Esophagus squamous epithelium (tissue), 5 donors: ENCODE measurements at regions not wholly inside any gene's neighbourhood (a gene's known extent, or its start where the extent isn't known, plus 50 kb on each side); places are given as distances from the start of the nearest gene placed in this dataset.
"Not testable (repeated sequence)": the region's sequence is repeated elsewhere in the genome, so short reads cannot be mapped to it uniquely, and the experiment has no call there.

Source experiments
- DNase-seq: peaks from one replicate; lab custom pipeline; 2025; lab: John Stamatoyannopoulos, UW
- H3K27ac ChIP-seq, 4 donors: fragments of 200-600 bp; sonication (generic); one replicate each; pipeline ENCODE4 v1.5.1; 2016 to 2019; ENCODE audit warnings: mild to moderate bottlenecking in 1 of 4
- H3K27me3 ChIP-seq, 4 donors: fragments of 200-600 bp; sonication (generic); 1 replicate in 3 of 4; 2 replicates in 1 of 4; pipeline versions ENCODE4 v1.5.1 to v1.6.0; 2017 to 2021; ENCODE audit warnings: antibody characterized with exemption in 1 of 4
- H3K36me3 ChIP-seq, 3 donors: fragments of 200-600 bp; sonication (generic); one replicate each; pipeline ENCODE4 v1.5.1; 2016 to 2019
- H3K4me1 ChIP-seq, 3 donors: fragments of 200-600 bp; sonication (generic); one replicate each; pipeline ENCODE4 v1.5.1; 2017 to 2019
- H3K4me3 ChIP-seq, 4 donors: fragments of 200-600 bp; sonication (generic); 1 replicate in 3 of 4; 2 replicates in 1 of 4; pipeline ENCODE4 v1.5.1; 2016 to 2019; ENCODE audit warnings: mild to moderate bottlenecking in 2 of 4, moderate library complexity in 1 of 4
- H3K9me3 ChIP-seq, 3 donors: fragments of 200-600 bp; sonication (generic); one replicate each; pipeline ENCODE4 v1.5.1; 2016 to 2019
- CTCF ChIP-seq, 6 experiments: fragments of 450-650 bp in 4 of 6; fragments of 200-600 bp in 2 of 6; sonication (generic) in 2 of 6; IDR thresholded peaks; one replicate each; pipeline ENCODE4 v1.5.1; 2016 to 2019; ENCODE audit warnings: antibody characterized with exemption in 6 of 6, mild to moderate bottlenecking in 4 of 6, moderate library complexity in 4 of 6
- POLR2A ChIP-seq, 4 donors: fragments of 450-650 bp; IDR thresholded peaks; one replicate each; pipeline ENCODE4 v1.6.1; 2017; ENCODE audit warnings: antibody characterized with exemption in 4 of 4, mild to moderate bottlenecking in 4 of 4, moderate library complexity in 3 of 4
- WGBS, 2 donors: methylation state at CpG; one replicate each; pipeline ENCODE4 v1.1.5; 2018; 5-methylcytosine and 5-hydroxymethylcytosine counted together
- intact Hi-C: fragments of 100-400 bp; cut with DNase I; formaldehyde crosslinking; loops from one replicate; pipeline ENCODE4 v1.15.0; 2022
- donor health status: DM: yes; HTN: yes; CAD: no.

DNA sequence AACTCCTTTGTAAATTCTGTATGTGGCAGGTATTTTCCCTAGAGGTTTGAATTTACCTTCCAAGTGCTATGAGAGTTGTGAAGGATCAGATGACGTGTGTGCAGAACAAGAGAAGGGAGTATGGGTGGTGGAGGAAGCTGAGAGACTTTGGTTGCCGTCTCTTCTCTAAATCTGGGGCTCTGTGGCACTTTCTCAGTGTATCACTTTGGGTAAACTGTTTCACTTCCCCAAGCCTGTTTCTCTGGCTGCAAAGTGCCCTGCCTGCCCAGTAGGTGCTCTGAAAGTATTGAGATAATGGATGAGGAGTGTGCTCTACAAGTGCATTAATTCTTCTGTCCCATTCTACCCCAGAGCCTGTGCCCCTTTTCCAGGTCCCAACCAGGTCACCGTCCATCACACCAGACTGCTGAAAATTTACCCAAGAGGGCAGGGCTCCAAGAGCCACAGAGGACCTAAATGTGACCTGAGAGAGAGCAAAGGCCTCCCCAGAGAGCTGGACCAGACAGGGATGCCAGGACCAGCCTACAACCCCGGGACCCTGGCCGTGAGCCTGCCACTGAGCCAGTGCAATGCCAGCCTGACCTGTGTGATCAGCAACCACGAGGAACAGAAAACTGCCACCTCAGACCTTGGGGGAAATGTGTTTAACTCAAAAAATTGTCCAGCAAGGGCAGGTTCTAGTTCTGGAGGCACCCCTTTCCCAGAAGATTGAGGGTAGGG is 131.6 kb upstream of the ETV3 start:
- H3K36me3 ChIP-seq: no peaks in the 10 kb centered on the region
- intact Hi-C loops: no loop called here
- H3K27me3 ChIP-seq: peaks cover 0 to 23% (median 0%) of the 10 kb centered on the region in 4 donors
- H3K4me1 ChIP-seq: no peaks in the 10 kb centered on the region
- TF ChIP-seq POLR2A (IDR thresholded peaks at IDR 0.05) (no peak), CTCF (IDR thresholded peaks at IDR 0.05) (no peak)
- H3K9me3 ChIP-seq: no peaks in the 10 kb centered on the region
- no peak overlapping the region for H3K4me3 ChIP-seq
- WGBS, 2 donors: 58 to 78% methylated on average over 3 to 4 of the region's 6 CpGs
- H3K27ac ChIP-seq: no peak overlapping the region
- DNase-seq: no peak

DNA sequence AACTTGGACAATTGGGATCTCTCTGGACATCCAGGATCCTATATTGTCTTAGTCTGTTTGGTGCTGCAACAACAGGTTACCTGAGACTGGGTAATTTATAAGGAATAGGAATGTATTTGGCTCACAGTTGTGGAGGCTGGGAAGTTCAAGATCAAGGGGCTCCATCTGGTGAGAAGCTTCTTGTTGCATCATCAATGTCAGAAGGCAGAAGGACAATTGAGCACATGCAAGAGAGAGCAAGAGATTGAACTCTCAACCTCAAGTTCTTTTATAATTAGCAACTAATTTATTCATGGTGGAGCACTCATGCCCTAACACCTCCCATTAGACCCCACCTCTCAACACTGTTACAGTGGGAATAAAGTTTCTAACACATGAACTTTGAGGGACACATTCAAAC is 124.7 kb upstream of the ETV3 start:
- Histone ChIP-seq H3K27ac (no peak overlapping the region), H3K4me3 (no peak overlapping the region), H3K36me3 (no peaks in the 10 kb centered on the region), H3K4me1 (no peaks in the 10 kb centered on the region), H3K27me3 (peaks cover 0 to 5% (median 0%) of the 10 kb centered on the region in 4 donors), H3K9me3 (no peaks in the 10 kb centered on the region)
- TF ChIP-seq POLR2A (IDR thresholded peaks at IDR 0.05) (no peak), CTCF (IDR thresholded peaks at IDR 0.05) (no peak)
- intact Hi-C loops: no loop called here
- DNase-seq: no peak

GRCh38 chr1:157262422-157262821 is 124.2 kb upstream of the ETV3 start:
- H3K27ac ChIP-seq: no peak overlapping the region
- 26 to 38% methylated on average over 2 of the region's 2 CpGs for WGBS, 2 donors
- no peaks in the 10 kb centered on the region for H3K4me1 ChIP-seq
- no peaks in the 10 kb centered on the region for H3K9me3 ChIP-seq
- no peak overlapping the region for H3K4me3 ChIP-seq
- no peak for DNase-seq
- H3K36me3 ChIP-seq: no peaks in the 10 kb centered on the region
- H3K27me3 ChIP-seq: peaks cover 0 to under 1% (median 0%) of the 10 kb centered on the region in 4 donors
- TF ChIP-seq CTCF (IDR thresholded peaks at IDR 0.05): no peak
- TF ChIP-seq POLR2A (IDR thresholded peaks at IDR 0.05): no peak
- intact Hi-C loops: no loop called here

GRCh38 chr1:157255891-157256290 is 117.7 kb upstream of the ETV3 start:
- intact Hi-C loops, H3K36me3 ChIP-seq, H3K4me3 ChIP-seq: not testable (repeated sequence)

GRCh38 chr1:157254183-157254582 is 116.0 kb upstream of the ETV3 start:
- intact Hi-C loops, DNase-seq, H3K9me3 ChIP-seq, H3K4me1 ChIP-seq, H3K27ac ChIP-seq, H3K36me3 ChIP-seq, H3K4me3 ChIP-seq: not testable (repeated sequence)
- WGBS, 2 donors: 67% methylated on average over 1 of the region's 3 CpGs; no CpG with 5 or more reads in 1 of the 2 donors
- peaks cover 0 to 13% (median 0%) of the 10 kb centered on the region in 4 donors for H3K27me3 ChIP-seq

More at GRCh38 chr1:157255891-157256290, 117.7 kb upstream of the ETV3 start:
- H3K27me3 ChIP-seq: peaks cover 0 to 13% (median 0%) of the 10 kb centered on the region in 4 donors
- not testable (repeated sequence) for DNase-seq, H3K9me3 ChIP-seq, H3K27ac ChIP-seq, H3K4me1 ChIP-seq
- WGBS, 2 donors: 70 to 75% methylated on average over 3 of the region's 3 CpGs

DNA sequence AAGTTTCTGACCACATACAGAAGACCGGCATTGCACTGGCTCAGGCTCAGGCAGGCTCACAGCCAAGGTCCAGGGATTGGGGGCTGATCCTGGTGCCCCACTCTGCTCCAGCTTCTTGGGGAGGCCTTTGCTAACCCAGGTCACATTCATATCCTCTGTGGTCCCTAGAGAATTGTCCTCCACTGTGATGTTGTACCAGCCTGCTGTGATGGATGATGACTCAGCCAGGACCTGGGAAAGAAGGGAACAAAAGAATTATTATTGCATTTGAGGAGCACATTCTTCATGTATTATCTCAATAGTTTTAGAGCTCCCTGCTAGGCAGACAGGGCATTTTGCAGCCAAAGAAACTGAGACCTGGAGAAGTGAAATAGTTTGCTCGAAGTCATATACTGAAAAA is 114.3 kb upstream of the ETV3 start:
- H3K27ac ChIP-seq: no peak overlapping the region
- WGBS, 2 donors: 63 to 70% methylated on average over 1 to 2 of the region's 2 CpGs
- no peak for TF ChIP-seq CTCF (IDR thresholded peaks at IDR 0.05)
- no peak for TF ChIP-seq POLR2A (IDR thresholded peaks at IDR 0.05)
- peaks cover 0 to 13% (median 0%) of the 10 kb centered on the region in 4 donors for H3K27me3 ChIP-seq
- H3K36me3 ChIP-seq: no peaks in the 10 kb centered on the region
- H3K9me3 ChIP-seq: no peaks in the 10 kb centered on the region
- no peak for DNase-seq
- no peaks in the 10 kb centered on the region for H3K4me1 ChIP-seq
- intact Hi-C loops: no loop called here
- no peak overlapping the region for H3K4me3 ChIP-seq
